Glomerular visceral epithelial cell (primary cell): ENCODE measurements at regions not wholly inside any gene's neighbourhood (a gene's known extent, or its start where the extent isn't known, plus 50 kb on each side); places are given as distances from the start of the nearest gene placed in this dataset.

Experiments used
- DNase-seq: peaks from one replicate; pipeline ENCODE4 v3.0.0-alpha.2; 2016; ENCODE audit errors: extremely low spot score

GRCh38 chr20:16220826-16221225, 352.4 kb downstream of the KIF16B start:
- no peak for DNase-seq

- no peak for DNase-seq
Observed at GRCh38 chr20:16219182-16219581, 354.1 kb downstream of the KIF16B start.

GRCh38 chr20:16216914-16217230, 356.4 kb downstream of the KIF16B start:
- no peak for DNase-seq

- no peak for DNase-seq
Observed at GRCh38 chr20:16216227-16216913, 356.9 kb downstream of the KIF16B start.

GRCh38 chr20:16215041-16215440, 358.2 kb downstream of the KIF16B start:
- no peak for DNase-seq

- DNase-seq, result no peak
Observed at GRCh38 chr20:16212790-16213189, 360.5 kb downstream of the KIF16B start.

GRCh38 chr20:16209951-16210361, 363.3 kb downstream of the KIF16B start:
- no peak for DNase-seq

GRCh38 chr20:16209357-16209756, 363.9 kb downstream of the KIF16B start:
- DNase-seq, result no peak

GRCh38 chr20:16208443-16208842, 364.8 kb downstream of the KIF16B start:
- DNase-seq, result no peak

GRCh38 chr20:16206817-16207216, 366.4 kb downstream of the KIF16B start:
- no peak for DNase-seq

- peak; percentile 13 for DNase-seq
Observed at GRCh38 chr20:16205507-16205906, 367.7 kb downstream of the KIF16B start.

GRCh38 chr20:16203096-16203495, 370.2 kb downstream of the KIF16B start:
- DNase-seq, result no peak

- no peak for DNase-seq
Observed at GRCh38 chr20:16201191-16201590, 372.1 kb downstream of the KIF16B start.

- DNase-seq, result no peak
Observed at GRCh38 chr20:16197696-16198095, 375.6 kb downstream of the KIF16B start.

- no peak for DNase-seq
Observed at GRCh38 chr20:16195671-16196070, 377.6 kb downstream of the KIF16B start.

- DNase-seq, result no peak
Observed at GRCh38 chr20:16194617-16195360, 378.5 kb downstream of the KIF16B start.

GRCh38 chr20:16191496-16191895, 381.8 kb downstream of the KIF16B start:
- DNase-seq, result no peak

- no peak for DNase-seq
Observed at GRCh38 chr20:16189371-16189770, 383.9 kb downstream of the KIF16B start.

GRCh38 chr20:16187956-16188616, 385.2 kb downstream of the KIF16B start:
- no peak for DNase-seq

GRCh38 chr20:16179919-16180318, 393.3 kb downstream of the KIF16B start:
- no peak for DNase-seq

GRCh38 chr20:16179371-16179770, 393.9 kb downstream of the KIF16B start:
- DNase-seq, result no peak

GRCh38 chr20:16178546-16179135, 394.6 kb downstream of the KIF16B start:
- DNase-seq, result no peak
